ENCODE measurements at regions not wholly inside any gene's neighbourhood (a gene's known extent, or its start where the extent isn't known, plus 50 kb on each side); places are given as distances from the start of the nearest gene placed in this dataset.

DNA sequence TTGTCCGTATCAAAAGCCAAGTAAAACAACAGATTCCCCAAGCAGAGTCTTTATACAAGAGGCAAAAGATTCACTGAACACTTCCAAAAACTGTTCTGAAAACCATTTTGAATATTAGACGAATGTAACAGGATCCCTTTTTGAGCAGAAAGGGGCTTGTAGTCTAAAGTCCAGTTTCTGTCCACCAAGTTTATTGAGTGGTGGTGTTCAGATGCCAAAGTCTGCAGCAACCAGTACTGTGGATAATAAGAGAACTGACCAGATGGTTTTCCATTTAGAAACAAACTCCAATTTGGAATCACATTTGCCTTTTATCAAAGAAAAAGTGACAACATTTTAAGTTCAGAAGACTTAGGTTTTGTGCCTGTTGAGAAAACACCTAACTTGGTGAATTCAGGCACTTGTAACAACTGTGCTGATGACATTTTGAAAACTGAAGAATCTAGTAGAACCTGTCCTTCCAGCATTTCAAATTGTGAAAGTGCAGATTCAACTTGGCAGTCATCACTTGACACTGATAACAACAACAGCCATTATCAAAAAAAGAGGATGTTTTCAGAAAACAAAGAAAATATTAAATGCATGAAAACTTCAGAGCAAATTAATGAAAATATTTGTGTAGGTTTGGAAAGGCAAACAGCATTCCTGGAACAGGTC is 217.1 kb downstream of the CSNK2A3 start:
- DNase-seq = no peak

DNA sequence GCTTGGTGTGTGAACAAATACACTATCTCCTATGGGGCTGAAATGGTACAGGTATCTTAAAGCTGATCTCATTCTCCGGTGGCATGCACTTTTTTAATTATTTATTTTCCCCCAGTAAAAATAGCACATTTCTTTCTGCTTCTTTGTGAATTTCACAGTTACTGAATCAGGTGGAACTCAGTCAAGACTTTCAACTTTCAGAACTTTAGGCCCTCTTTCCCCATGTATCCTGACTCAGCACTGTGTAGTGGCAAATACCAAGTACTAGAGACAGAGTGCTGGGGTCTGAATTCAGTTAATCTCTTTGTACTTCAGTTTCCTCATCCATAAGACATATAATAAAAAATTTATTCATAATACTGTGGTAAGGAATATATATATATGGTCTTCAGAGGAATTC is 223.9 kb downstream of the CSNK2A3 start:
- DNase-seq = no peak

DNA sequence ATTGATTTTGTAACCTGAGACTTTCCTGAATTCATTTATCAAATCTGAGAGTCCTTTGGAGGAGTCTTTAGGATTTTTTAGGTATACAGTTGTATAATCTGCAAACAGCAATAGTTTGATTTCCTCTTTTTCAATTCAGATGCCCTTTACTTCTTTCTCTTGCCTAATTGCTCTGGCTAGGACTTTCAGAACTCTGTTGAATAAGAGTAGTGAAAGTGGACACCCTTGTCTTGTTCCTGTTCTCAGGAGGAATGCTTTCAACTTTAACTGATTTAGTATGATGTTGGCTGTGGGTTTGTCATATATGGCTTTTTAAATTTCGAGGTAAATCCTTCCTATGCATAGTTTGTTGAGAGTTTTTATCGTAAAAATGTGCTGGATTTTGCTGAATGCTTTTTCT is 227.4 kb downstream of the CSNK2A3 start:
- DNase-seq = no peak

DNA sequence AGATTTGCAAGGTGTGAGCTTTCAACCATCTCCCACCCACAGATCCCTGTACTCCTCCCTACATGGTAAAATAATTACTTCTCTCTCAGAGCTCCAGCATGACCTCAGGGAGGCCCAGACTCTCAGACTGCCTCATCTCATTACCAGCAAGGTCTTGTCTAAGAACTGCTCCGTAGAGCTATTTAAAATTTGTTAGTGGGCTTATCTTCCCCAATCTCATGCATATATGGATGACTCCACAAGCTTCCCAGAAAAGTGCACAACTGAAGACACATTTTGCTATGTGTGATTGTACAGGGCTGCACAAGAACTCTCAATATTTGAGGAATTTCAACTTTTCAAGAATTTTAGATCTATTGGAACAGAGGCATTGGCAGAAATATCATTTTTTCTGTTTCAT is 230.3 kb downstream of the CSNK2A3 start:
- DNase-seq = no peak

DNA sequence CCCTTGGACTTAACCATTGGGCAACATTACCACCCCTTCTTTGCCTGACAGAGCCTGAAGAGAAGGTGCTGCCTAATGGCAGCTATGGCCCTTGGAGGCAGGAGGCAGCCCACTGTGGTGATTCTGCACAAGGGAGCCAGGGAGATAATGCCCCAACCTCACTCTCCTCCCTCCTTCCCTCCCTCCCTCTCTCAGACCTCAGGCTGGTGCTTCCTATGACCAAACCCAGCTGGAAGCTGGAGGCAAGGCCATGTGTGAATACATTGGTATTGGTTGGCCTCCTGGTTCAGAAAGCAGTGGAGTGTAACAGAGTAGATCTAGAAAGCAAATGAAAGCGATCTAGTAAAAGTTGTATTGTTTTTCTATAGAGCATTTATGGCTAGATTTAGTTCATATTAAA is 233.1 kb downstream of the CSNK2A3 start:
- no peak for DNase-seq

DNA sequence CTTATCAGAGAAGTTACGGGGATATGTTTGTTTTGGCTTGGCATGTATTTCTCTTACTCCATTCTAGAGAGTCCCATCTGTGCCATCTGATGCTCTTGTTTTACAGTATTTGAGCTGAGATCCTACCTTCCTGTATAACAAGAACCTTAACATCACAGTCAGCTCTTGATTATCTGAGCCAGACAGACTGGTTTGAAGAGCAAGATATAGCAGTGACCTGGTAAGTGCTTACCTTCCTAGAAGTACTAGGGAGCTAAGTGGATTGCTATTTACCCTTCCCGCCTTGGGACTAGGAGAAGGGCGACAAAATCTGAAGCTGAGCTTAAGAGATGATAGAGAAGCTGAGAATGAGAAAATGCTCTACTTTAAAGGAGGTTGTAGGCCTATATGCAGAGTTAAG is 235.3 kb downstream of the CSNK2A3 start:
- no peak for DNase-seq

DNA sequence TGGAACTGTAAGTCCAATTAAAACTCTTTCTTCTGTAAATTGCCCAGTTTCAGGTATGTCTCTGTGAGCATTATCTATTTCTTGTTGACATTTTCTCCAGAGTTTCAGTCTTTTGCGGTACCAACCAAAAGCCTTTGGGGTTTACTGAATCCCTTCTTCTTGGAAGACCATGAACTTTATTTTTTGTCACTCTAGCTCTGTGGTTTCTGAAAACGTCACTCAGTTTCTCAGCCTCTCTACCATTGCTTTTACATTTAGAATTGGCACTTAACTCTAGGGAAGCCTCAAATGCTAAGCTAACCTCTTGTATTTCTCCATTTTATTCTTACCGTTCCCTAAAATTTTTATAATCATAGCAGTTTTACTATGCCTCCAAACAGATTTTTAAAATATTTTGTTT is 237.6 kb downstream of the CSNK2A3 start:
- DNase-seq = no peak

DNA sequence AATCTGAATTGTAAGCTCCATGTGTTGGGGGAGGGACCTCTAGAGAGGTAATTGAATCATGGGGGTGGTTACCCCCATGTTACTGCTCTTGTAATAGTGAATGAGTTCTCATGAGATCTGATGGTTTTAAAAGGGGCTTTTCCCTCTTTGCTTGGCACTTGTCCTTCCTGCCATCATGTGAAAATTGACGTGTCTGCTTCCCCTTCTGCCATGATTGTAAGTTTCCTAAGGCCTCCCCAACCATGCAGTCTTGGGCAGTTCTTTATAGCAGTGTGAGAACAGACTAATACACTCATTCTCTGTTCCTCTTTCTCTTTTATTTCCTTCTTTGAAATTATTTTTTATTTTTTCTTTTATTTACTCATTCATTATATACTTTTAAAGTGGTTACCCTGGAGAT is 239.4 kb downstream of the CSNK2A3 start:
- no peak for DNase-seq

DNA sequence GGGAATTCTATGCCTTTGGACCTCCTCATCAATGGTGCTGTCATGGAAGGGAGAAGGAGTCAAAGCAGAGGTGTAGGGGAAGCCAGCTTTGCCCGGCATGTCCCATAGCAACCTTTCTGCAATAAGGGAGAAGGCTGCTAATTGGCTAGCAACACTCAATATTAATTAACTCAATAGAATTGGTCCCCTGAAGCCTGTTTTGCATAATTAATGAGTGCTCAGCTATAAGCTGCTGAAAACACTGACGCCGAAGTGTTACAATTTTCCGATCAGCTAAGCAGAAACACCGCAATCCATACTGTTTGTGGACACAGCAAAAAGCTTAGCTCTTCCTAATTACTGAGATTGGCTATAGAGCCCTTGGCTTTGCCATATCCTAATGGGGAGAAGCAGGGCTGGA is 245.0 kb downstream of the CSNK2A3 start:
- no peak for DNase-seq

DNA sequence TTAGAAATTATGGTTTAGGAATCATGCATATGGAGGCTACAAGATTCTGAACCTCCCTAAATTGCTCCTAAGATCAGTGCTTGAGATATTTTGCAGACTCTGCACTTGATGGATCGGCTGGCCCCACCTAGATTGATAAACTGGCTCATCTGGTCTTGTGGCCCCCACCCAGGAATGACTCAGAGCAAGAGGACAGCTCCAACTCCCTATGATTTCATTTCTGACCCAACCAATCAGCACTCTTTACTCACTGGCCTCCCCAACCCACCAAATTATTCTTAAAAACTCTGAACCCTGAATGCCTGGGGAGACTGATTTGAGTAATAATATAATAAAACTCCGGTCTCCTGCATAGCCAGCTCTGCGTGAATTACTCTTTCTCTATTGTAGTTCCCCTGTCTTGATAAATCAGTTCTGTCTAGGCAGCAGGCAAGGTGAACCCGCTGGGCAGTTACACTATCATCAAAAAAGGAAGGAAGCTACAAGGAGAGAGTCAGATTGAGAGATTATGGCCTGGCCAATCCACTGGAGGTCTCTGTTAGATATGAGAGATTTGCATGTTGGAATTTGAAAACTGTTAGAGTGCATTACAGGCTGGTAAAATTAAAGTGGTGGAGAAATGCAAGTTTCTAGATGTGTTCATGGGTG is 245.8 kb downstream of the CSNK2A3 start:
- no peak for DNase-seq

DNA sequence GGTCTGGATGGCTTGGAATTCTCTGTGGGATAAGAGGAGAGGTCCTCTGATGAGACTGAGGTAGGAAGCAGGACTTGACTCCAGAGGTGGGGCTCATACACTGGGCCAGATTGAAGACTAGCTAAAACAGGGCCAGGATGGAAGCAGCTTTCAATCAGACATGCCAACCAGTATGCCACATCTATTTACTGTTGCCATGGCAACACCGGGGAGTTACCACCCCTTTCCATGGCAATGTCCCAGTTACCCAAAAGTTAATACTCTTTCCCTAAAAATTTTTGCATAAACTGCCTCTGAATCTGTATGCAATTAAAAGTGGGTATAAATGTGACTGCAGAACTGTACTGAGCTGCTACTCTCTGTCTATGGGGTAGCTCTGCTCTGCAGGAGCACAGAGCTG is 247.5 kb upstream of the ZBED5 start:
- no peak for DNase-seq

DNA sequence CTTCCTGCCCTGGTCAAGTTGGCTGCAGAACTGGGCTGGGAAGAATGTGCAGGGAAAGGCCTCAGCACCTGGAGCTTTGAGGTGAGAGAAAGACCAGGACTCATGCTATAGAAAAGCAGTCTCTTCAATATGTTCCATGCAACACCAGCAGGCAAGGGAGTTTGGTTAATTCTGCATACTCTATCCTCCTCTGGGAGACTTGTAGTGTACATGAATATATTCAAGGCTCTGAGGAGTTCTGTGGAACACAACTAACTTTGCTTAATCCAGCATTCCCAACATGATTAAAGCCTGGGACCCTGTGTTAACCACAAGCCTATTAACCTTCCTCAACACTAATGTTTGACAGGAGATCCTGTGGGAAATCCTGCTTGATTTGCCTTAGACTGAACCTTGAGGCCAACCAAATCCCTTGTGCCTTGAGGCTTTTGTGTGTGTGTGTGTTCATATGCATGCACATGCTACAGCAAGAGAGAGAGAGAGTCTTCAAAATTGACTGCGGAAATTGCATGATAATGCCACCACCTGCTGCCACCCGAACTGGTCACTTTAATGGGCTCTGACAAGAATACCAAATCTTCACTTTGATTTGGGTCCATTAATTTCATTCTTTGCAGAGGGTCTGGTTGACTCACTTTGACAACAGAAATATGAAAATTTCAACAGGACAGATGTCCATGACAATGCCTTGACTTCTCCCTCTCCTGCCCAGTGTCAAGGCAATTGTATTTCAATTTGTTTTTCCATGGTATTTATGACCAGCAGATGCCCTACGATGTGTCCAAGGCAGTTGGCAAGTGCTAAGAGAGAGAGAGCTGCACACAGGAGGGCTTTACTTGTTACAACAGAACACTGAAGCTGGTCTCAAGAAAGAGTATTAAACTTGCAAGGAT is 238.2 kb upstream of the ZBED5 start:
- no peak for DNase-seq

DNA sequence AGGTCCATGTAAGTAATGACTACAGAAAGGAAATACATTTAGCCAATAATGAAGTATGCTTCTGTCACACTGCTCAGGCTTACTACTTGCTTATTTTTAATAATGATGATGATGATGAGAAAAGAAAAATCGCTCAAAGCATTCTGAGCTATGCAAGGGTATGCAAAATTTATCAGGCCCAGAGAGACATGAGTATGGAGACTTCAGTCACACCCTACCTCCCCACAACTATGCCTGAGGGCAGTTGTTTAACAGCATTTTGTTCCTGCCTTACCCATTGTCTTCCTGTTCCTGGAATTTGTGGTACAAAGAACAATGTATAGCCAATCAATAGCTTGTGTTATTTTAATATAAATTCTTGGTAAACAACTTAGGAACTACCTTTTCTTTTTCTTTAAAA is 232.6 kb upstream of the ZBED5 start:
- no peak for DNase-seq

DNA sequence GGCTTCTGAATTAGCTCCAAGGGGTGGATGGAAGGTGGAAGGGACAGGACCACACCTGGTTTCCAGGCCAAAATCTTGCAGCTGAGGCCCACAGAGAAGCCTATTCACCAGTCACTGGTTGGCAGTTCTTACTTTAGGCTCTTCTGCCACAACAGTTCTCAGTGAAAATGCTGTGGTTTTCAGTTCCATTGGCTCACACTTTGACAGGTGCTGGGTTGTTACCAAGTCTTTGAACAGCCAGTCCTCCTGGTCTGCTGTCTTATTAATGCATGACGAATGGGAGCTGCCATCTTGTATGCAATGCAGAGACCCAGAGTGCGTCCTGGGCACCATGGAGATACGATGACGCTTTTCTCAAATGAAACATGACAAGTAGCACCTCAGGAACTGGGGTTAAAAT is 232.0 kb upstream of the ZBED5 start:
- no peak for DNase-seq

DNA sequence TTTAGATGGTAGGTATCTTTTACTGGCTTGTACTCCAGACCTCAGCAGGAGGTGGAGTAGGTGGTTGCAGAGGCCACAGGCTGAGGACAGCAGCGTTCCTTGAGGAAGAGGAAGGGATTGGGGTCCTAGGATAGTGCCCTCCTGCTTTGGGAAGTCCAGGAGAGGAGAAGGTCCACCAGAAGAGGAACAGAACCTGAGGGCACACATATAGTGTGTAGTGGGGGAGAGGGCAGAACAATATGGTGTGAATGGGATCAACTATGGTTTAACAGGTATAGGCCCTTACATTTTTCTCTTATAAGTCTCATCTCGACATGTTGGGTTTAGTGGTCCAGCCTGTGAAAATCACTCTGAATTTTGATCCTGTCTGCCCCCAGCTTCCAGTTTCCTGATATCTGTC is 229.1 kb upstream of the ZBED5 start:
- DNase-seq = no peak

DNA sequence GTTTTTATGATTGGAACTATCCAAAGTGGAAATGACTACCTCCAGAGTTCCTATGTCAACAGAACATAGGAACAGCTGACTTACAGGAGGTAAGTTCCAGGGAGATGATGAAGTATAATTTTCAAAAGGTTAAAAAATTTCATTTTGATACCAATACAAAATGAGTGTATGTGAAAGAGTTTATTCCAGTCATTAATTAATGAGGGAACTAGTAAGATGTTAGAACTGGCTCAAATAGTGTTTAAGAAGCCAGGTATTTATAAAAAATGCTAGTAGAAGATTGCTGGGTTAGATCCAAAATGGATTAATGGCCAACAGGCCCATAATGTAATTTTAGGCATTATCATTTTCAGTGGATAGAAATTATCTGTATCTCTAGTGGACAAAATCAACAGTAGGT is 227.7 kb upstream of the ZBED5 start:
- DNase-seq = no peak

DNA sequence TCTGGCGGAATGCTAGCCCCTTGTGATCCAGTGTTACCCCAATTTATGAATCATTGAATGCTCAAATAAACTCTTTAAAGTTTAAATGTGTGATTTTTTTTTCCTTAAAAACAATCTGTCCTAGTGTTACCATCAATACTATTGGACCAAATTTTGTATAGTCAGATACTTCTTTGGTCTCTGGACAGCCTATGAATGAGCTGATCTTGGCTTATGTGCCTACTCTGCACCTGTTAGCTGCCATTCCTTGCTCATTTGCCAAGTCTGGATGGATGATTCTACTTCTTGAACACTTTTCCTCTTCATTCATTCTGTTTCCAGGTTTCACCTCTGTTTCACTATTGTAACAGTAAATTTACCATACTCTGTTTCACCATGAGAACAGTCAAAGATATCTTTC is 226.5 kb upstream of the ZBED5 start:
- DNase-seq = no peak

DNA sequence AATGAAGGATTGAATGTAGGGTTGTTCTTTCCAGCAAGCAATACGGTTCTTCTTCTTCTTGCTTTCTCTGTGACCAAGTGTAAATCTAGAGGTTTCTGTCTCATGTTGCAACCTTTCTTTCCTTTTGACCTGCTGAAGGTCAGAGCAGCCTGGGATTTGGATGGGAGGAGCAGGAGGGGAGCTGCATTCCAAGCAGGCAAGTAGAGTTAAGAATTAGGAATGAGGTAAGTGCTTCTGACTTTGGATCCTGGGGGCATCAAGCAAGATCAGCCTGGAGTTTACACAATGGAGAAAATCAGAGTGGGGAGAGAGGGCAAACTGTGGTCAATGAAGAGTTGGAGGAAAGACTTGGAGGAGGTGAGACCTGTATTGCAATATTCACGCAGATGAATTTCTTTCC is 225.6 kb upstream of the ZBED5 start:
- DNase-seq = no peak

DNA sequence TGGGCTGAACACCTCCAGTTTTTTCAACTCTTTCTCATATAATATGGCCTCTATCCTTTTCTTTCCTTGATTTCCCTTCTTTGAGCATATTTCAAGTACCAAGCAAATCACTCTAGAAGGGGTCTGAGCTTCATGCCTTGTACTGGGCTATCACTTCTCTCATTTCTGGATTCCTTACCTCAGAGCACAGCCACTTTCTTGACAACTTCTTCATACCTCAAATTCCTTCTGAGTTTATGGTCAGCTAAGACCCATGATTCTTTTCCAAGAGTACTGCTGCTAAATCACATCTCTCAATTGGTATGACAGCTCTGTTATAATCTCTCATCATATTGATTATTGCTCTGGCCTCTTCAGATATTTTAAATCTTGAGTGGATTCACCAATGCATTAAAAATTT is 224.8 kb upstream of the ZBED5 start:
- no peak for DNase-seq

DNA sequence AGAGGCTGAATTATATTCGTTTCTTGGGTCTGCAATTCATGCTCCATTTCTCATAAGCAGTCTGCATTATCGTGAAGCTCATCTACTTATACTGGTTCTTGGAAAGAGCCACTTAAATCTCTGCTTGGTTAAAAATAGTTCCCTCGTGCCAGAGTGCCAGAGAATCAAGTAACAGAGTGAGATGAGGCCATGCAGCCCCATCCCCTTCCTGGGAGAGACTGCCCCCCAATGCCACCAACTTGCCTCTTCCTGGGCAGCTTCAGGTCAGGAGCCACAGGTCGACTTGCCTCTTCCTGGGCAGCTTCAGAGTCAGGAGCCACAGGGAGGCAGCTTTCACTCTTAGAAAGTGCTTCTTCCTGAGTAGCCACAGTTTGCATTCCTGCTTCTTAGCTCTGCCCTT is 223.9 kb upstream of the ZBED5 start:
- no peak for DNase-seq

DNA sequence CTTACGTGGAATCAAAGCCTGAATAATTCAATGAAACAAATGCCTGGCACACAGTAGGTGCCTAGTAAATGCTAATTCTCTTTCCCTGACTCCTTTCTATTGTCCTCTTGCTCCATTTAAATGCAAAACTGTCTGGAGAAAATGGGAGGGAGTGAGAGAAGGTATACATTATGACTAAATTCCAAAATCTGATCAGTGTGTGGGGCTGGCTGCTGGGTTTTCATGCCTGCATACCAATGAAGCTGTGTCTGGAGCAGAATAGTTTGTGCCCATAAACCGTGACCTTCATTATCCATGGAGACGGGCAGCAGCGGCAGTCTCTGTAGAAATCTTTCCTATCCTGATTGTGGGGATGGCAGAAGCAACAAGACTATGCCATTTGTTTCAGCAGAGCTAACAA is 223.4 kb upstream of the ZBED5 start:
- no peak for DNase-seq

DNA sequence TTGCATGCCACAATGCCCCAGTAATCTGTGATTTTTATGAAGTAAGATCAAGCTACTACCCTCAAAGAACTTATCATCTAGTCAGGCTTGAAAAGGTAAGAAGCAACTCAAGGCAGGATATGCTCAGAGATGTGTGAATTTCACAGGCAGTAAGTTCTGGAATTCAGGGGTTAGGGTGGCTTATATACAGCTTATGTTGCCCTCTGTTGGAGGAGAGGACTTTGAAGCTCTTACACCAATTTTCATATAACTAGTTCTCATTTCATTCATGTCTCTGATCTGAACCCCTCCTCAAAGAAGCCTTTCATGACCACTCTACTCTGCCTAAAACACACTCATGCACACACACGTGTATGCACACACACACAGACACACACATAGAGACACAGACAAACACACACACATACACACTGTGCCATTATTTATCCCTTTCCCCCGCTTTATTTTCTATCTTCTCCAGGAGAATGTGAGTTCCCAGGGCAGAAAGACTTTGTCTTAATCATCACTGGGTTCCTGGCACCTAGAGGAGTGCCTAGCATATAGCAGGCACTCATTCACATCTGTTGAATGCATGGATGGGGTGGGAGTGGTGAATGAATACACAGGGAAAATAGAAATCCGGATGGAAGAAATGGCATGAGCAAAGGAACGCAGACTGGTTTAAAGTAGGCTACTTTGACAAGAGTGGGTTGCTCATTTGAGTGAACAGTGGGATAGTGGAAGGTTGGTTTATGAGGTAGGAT is 220.7 kb upstream of the ZBED5 start:
- DNase-seq = no peak

DNA sequence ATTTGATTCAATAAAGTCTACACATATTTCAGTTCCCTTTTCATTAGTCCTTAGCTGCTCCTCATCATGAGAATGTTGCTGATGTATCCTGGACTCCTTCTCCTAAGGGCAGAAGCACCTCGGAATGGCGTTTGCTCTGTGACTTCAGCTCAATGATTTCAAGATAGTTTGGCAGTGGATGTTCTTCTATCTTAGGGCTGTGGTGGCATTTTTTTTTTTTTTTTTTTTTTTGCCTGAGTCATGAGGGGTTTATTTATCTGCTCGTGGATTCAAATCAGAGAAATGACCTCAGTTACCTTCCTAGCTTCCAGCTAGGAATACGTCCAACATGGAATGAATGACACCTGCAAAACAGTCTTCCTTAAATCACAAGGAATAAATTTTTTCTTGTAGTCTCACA is 220.0 kb upstream of the ZBED5 start:
- no peak for DNase-seq

Data from muscle of arm (tissue), 1 donor.